Bone marrow (tissue), 2 donors: ENCODE measurements at regions not wholly inside any gene's neighbourhood (a gene's known extent, or its start where the extent isn't known, plus 50 kb on each side); places are given as distances from the start of the nearest gene placed in this dataset.
"Not testable (repeated sequence)": the region's sequence is repeated elsewhere in the genome, so short reads cannot be mapped to it uniquely, and the experiment has no call there.

ENCODE experiments used
- DNase-seq, 2 donors: peaks; one replicate each; lab custom pipeline; 2025; lab: John Stamatoyannopoulos, UW

DNA sequence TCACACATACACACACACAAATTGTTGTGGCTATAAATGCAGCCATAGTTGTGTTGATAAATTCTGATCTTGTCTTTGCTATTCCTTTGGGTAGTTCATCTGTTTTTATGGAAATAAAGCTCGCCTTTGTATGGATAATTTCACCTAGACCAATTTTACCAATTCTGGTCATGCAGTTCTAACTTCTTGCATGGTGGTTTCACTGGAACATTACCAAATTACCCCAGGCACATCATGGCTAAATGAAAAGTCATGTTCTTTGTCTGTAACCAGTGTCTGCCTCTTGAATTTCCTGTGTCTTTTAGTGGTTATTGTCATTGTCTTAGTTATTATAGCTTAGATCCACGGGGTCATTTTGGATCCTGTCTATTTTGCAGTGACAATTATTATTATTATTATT lies 50.3 kb upstream of the TMC1 start:
- no peak for DNase-seq

DNA sequence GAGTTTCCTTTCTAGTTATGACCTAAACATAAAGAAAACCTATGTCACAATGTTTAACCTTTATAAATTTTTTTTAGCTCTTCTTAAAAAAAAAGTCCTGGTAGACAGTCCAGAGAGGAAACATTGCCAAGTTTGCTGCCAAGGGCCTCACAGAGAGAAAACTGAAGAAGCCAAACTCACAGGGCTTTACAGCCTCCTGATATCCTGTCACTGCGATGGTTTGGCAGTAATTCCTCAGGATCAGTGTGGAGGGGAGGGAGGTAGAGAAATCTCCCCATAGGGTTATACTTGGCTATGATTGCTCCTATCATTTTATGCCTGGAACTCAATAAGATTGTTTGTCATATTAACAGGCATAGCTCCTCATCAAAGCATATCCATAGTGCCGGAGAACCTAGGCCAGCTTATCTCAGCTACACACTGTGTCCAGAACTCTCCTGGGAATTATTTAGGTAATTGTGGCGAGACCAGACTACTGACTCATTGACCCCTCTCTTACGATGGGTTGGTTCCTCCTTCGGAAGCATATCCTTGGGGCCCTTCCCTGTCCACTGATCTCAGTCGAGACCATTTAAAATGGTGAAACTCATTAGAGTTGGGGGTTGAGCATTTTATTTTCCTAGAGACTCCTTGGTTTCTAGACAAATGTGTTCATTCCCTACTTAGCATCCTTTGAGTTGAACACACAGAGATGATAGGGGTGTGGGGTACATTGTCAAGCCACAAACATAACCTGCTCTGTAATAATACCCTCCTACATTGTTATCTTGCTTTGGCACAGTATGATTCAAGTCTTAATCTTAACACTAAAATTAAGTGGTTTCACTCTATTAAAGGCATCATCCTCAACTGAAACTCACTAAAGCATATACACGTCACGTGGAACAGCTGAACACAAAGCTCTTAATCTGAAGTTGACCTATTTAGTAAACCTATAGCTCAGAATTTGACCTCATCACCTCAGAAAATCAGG lies 53.4 kb upstream of the TMC1 start:
- DNase-seq: no peak

DNA sequence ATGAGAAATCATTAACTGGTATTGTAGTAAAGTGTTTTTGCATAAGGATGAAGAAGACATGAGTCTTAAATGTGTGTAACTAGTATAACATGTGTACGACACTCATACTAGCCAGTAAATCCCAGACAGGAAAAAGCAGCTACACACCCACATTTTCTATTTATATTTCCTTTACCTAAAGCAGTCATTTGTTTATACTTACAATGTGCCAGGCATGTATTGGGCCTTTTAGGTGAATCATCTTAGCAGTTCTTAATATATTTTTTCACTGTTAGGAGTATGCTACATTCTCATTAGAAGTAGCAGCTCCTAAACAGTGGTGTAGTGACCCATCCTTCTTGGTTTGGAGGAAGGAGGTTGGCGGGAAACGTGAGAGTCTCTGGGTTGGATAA lies 55.8 kb upstream of the TMC1 start:
- DNase-seq: no peak

DNA sequence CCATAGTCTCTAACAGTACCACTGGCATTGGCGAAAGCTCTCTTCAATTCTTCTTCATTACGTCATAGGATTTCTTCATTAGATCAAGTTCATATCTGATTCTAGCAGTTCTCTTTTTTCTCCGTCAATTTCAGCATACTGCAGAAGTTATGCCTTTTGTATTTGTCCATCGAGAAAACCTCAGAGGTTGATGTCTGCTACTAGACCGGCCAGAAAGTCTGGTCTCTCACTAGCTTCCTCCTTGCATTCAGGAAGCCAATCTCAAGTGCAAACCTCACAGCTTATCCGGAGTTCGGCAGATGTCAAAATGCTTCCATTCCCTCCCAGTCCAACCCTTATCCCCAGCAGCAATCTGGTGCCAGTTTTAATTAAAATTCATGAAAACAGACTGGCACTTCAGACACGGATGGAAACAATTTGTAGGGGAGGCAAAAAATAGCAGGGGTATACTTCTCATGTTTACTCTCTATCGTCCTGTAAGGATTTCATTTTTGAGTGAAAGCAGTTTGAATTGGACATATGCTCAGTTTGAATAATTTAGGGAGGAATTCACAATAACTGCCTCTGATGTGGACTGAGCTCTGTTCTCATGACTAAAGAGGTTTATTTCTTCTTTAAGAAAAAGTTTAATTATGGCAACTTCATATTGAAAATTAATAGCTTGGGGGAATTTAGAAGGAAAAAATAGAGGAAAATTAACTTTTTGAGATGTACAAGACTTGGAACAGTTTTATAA lies 56.4 kb upstream of the TMC1 start:
- DNase-seq: peak; percentile 11 to 25

DNA sequence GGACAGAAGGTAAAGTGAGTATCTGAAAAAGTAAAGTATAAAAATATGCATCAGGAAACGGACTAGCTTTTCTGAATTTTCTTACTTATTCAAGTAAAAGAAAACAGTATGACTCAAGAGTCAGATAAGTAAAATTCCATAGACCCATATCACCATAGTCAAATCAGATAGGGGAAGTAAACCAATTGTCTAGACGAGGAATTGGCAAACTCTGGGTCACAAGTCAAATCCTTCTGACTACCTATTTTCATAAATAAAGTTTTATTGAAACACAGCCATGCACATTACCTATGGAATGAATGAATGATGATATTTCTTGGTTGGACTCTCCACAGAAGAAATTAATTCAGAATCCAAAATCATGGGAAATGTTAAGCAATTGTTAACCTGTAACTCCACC lies 59.1 kb upstream of the TMC1 start:
- DNase-seq: no peak

DNA sequence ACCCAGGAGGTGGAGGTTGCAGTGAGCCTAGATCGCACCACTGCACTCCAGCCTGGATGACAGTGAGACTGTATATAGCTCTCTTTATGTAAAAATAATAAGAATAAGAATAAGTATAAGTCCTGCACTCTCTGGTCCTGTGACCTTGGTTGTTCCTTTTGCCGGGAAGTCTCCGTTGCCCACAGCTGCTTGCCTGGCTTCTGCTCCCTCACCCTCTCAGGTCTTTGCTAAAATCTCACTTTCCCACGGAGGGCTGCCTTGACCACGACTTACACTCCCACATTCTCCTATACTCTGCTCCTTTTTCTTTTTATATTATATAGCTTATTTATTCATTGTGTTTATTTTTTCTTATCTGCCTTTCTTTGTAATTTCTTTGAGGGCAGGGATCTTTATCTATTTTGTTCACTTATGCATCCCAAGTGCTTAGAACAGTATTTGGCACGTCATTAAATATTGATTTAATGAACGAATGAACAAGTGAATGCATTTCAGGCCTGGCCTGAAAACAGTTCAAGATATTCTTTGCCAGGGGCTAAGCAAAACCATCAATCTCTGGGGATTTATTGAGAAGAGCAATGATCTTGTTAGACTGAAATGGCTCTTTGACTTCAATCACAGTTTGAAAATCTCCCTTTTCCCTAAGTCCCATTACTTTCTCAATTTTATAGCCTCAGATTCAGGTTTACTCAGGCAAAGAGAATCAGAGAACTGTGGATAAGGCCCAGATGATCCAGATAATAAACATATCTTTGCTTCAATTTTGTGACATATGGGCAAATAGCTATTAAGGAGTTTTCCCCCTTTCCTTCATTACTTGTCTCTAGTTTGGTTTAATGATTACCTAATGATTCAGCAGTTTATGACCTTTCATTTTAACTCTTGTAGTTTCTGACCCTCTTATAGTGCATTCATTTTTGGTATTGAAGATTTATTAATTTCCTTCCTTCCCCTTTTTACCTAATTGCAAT lies 60.8 kb upstream of the TMC1 start:
- no peak for DNase-seq

DNA sequence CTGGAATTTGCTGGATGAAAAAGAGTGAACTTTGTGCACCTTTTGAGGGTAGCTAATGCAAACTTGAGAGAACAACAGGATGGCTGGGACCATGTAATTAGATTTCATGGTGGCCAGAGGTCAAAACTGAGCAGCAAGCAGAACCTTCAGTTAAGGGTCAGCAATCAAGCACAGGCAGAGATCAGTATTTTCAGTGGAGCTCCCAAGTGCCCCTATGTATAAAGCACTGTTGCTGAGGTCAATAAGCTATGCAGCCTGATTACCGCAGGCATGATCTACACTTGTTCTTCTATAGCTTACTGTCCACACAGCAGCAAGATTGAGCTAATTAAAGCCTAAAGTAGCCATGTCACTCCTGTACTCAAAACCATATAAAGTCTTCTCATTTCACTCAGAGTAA lies 62.1 kb upstream of the TMC1 start:
- DNase-seq: no peak

DNA sequence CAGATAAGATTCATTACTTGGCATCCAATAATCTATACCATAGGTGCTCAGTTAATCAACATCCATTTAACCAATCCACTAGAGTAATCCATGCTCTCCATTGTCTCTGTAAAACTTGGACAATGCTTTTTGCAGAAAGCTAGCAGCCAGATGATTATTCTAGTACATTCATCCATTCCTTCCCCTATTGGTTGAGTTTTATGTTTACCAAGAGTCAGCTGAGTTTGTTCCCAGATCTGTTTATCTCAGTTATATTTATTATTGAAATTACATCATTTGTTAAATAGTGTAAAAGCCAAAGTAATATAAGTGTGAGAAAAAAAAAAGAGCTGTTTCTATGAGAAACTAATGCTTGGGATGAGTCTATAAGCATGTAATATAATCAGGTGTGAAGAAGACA lies 63.3 kb upstream of the TMC1 start:
- no peak for DNase-seq

DNA sequence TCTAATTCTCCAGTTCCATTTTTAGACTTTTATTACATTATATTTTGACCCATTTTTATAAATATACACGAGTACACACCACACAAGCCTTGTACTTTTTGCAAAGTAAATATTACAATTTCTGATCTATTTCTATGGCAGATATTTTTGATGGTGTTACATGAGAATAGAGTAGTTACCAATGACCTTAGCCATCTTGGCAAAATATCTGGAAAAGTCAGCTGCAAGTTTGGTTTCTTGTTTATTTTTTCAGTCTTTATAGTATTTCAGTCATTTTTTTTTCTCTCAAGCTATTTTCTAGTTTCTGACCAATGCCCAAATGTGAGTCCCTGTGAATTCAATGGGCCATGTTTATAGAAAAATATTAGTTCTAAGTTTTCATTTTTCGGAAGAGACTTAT lies 64.0 kb upstream of the TMC1 start:
- DNase-seq: no peak

DNA sequence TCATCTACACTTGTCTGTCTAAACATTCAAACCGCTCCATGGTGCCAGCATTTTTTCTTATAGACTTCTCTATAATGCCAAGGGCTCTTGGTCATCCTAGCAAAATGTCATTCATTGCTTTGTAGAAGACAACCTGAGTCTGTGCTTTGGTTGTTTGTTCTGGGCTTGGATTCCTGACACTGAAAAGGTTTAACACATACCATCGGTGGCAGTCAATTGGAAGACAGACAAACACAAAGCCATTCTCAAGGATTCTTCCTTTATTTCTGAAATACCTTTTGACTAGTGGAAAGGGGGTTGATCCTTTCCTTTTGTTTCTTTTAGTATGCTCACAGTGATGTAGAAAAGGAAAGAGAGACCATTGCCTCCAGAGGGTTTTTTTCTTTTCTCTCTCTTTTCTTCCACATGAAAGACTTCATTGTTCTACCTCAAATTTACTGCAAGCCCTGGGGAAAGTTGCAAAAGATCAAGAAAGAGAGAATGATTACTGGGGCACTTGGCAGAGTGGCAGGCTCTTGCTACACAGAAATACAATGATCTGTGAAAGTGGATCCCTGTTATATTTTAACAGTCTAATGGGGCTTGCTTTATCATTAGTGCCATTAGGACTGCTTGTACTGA lies 66.4 kb upstream of the TMC1 start:
- DNase-seq: no peak

DNA sequence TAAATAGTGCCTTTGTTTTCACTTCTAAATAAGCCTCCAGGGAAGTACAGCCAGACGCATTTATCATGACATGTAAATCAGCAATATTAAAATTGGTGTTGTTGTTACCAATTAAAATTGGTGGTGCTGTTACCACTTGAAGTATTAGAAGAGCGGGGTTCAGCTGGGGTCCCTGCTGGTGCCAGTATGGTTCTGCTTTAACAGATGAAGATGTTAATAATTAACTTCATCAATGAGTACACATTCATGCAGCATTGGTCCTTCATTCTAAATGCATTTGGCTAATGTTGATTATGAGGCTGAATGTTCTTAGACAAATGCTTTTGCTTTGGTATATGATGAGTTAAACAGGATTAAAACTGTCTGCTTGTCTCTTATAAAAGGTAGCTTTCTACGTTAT lies 67.6 kb upstream of the TMC1 start:
- no peak for DNase-seq

DNA sequence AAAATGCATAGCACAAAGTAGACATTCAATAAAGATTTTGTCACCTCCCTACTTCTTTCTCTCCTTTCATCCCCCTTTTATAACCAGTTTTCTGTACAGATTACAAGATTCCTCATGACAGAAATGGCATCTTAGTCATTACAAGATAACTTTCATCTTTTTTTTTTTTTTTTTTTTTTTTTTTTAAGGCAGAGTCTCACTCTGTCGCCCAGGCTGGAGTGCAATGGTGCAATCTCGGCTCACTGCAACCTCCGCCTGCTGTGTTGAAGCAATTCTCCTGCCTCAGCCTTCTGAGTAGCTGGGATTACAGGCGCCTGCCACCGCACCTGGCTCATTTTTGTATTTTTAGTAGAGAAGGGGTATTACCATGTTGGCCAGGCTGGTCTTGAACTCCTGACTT lies 75.2 kb upstream of the TMC1 start:
- not testable (repeated sequence) for DNase-seq

DNA sequence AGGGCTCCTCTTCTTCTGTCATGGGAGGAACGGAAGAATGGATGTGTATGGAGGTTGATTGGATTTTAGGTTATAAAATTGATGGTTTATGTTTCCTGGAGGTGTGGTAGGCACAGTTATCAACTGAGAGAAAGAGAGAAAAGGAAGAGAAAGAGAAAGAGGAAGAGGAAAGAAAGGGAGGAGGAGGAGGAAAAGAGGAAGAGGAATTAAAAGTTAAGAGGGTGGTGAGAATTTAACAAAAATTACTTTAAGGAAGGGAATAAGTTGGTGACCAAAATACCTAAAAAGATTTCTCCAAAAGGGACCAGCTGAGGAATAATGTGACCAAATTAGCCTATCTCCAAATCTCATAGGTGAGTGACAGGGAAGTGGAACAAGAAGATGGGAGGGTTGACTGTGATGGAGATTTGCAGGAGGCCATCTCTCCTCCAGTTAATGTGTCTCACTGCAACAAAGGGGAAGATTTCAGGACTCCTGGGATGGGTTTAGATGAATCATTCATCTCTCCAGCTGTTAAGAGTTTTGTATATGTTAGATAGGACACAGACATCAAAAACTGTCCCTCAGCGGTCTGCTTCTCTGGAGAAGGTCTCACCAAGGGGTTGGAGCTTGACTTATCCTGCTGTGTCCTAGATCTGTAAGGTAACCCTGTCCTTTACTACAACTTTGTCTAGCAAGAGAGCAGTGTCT lies 76.0 kb upstream of the TMC1 start:
- DNase-seq: no peak

DNA sequence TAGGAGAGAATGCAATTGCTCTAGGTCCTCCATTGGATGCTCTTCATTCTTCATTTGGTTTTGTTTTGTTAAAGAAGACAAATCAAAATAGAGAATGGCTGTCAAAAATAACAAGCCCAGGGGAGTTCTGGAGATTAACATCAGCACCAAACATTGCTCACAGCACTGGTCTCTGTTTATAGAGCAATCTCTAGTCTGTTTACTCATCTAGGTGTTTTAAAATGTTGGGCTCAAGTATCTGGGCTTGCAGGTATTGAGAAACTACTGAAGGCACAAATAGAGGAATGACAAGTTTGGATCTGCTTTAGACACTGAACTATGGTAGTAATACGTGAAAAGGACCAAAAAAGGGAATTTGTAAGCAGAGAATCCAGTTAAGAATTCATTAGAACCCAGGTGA lies 77.0 kb upstream of the TMC1 start:
- DNase-seq: no peak

DNA sequence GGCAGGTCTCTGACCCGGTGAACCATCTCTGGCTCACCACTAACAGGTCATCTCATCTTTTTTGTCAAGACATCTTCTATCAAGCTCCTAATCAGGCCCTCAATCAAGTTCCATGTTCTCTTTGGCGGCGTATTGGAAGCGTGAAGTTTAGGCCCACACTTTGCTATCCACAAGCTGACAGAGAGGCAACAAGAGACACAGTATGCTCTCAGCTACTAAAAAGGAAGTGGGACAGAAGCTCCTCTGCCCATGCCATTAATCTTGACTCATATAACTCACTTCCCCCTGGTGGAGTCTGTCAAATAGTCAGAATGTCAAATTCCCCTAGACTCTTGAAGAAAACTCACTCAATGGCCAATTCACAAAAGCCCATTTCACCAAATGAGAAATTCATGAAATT lies 77.6 kb upstream of the TMC1 start:
- DNase-seq: peak in 1 of 2 donors; percentile 18

DNA sequence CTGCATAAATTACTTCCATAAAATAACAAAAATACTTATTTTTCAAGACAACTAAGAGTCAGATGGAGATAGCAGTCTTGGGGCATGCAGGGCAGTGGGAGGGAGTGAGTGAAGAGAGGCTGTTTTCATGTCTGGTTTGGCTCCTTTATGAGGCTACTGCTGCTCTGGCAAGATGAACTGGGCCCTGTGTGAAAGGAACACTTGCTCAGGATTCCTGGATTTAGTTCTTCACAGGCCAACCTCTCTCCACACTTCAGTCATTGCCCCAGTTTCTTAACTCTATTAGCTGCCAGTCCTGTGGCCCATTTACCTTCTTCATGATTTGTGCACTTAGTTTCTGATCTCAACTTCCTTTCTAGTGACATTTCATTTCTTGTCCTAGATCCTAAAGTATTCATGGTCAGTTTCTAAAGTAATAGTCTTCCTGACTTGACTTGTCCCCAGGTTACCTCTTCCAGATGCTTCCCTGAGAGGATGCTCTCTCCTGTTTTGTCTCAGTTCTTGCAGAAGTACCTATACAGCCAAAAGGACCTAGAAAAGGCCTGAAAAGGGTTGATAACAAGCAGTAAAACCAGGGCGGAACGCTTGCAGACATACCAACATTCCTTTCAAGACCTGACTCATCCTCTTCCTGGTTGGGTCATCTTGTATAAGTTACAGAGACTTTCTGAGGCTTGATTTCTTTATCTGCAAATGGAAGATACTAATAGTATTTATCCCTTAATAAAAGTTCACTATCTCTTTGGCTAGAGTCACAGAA lies 77.0 kb upstream of the ZFAND5 start:
- no peak for DNase-seq

DNA sequence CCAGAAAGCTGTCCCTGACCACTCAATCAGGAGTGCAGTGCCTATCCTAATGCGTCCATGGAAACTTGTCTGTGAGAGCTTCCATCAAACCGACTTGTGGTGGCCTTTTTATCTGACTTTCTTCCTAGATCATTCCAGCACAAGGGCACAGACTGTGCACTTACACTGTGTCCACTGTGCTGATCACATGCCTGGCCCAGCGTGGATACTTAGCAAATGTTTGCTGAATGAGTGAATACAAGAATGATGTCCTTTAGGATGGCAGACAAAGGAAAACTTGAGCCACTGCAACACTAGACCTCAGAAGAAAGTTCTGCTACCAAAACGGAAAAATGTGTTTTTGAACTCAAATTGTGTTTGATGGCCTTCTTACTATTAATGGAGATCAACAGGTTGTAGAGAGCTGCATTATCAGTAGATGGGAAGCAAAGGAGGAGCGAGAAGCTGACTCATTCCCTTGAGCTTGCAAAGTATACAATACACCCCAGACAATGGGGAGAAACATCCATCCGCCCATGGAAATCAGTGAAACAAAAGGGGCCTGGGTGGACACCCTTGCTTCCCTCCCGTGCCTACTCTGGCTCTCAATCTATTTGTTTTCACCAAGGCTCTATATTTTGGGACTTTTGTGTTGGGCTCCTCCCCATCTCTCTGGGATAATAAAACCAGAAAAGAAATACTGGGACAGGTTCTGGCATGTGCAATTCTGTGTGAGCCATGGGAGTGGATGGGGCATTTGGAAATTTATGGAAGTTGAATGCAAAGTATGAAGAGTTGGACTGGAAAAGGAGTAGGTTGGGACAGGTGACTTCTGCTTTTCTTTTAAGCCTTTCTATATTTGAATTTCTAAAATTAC lies 76.2 kb upstream of the ZFAND5 start:
- no peak for DNase-seq

DNA sequence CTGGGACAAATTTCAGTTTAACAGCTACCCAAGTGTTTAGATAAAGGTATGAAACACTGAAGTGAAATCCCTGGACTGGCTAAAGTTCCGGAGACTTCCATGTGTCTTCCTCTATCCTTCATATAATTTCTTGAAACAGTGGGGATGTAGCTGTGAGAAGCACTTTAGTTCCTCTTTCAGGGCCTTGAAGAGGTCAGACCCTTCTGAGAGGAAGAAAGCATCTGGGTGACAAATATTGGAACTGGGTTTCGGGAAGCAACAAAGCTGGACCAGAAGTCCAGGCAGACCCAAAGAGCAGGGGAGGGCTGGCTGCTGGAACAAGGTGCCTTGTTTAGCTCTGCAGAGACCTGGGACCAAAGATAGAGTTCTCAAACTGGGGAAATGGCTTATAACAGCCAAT lies 75.4 kb upstream of the ZFAND5 start:
- no peak for DNase-seq

DNA sequence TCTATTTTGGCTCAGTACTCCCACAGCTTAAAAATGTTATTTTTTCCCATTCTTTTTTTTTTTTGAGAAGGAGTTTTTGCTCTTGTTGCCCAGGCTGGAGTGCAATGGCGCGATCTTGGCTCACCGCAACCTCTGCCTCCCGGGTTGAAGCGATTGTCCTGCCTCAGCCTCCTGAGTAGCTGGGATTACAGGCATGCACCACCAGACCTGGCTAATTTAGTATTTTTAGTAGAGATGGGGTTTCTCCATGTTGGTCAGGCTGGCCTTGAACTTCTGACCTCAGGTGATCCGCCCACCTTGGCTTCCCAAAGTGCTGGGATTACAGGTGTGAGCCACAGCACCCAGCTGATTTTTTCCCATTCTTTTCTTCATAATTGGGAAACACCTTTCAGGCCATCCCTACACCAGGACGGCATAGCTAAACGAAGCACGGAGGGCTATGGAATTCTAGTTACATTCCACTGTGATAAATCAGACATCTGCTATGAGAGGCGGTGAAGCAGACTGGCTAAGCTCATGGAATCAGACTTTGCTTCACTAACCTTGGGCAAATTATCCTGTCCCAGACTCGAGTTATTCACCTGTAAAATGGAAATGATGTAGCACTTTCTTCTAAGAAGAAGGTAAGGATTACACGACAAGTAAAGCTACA lies 68.7 kb upstream of the ZFAND5 start:
- not testable (repeated sequence) for DNase-seq
